ENCODE measurements at regions not wholly inside any gene's neighbourhood (a gene's known extent, or its start where the extent isn't known, plus 50 kb on each side); places are given as distances from the start of the nearest gene placed in this dataset.

- Mint-ChIP-seq H3K27me3 (ENCODE audit: unreplicated experiment) (no peaks in the 10 kb centered on the region), H3K4me3 (ENCODE audit: unreplicated experiment) (no peak overlapping the region), H3K9me3 (ENCODE audit: unreplicated experiment) (no peaks in the 10 kb centered on the region), H3K4me1 (ENCODE audit: unreplicated experiment) (no peaks in the 10 kb centered on the region), H3K36me3 (ENCODE audit: low read depth, unreplicated experiment) (no peaks in the 10 kb centered on the region), H3K27ac (ENCODE audit: unreplicated experiment) (no peak overlapping the region)
- TF ChIP-seq CTCF (IDR thresholded peaks at IDR 0.05; ENCODE audit: unreplicated experiment): no peak
- DNase-seq (ENCODE audit: low spot score): no peak
Measured at GRCh38 chr4:52173470-52174045, 122.5 kb downstream of the SPATA18 start.

- Mint-ChIP-seq H3K27ac (ENCODE audit: unreplicated experiment) (no peak overlapping the region), H3K9me3 (ENCODE audit: unreplicated experiment) (no peaks in the 10 kb centered on the region), H3K27me3 (ENCODE audit: unreplicated experiment) (no peaks in the 10 kb centered on the region), H3K36me3 (ENCODE audit: low read depth, unreplicated experiment) (no peaks in the 10 kb centered on the region), H3K4me3 (ENCODE audit: unreplicated experiment) (no peak overlapping the region), H3K4me1 (ENCODE audit: unreplicated experiment) (no peaks in the 10 kb centered on the region)
- TF ChIP-seq CTCF (IDR thresholded peaks at IDR 0.05; ENCODE audit: unreplicated experiment): no peak
- no peak for DNase-seq (ENCODE audit: low spot score)
Measured at GRCh38 chr4:52187603-52188002, 136.5 kb downstream of the SPATA18 start.

- Mint-ChIP-seq H3K4me1 (ENCODE audit: unreplicated experiment) (no peaks in the 10 kb centered on the region), H3K27ac (ENCODE audit: unreplicated experiment) (no peak overlapping the region)
- no peak for TF ChIP-seq CTCF (IDR thresholded peaks at IDR 0.05; ENCODE audit: unreplicated experiment)
Measured at GRCh38 chr4:52192001-52192400, 140.9 kb downstream of the SPATA18 start.

GRCh38 chr4:52192721-52193135 is 141.6 kb downstream of the SPATA18 start:
- no peak overlapping the region for H3K27ac Mint-ChIP-seq (ENCODE audit: unreplicated experiment)
- H3K36me3 Mint-ChIP-seq (ENCODE audit: low read depth, unreplicated experiment): no peaks in the 10 kb centered on the region
- no peak for TF ChIP-seq CTCF (IDR thresholded peaks at IDR 0.05; ENCODE audit: unreplicated experiment)
- H3K9me3 Mint-ChIP-seq (ENCODE audit: unreplicated experiment): no peaks in the 10 kb centered on the region
- DNase-seq (ENCODE audit: low spot score): no peak
- peaks cover 1% of the 10 kb centered on the region for H3K27me3 Mint-ChIP-seq (ENCODE audit: unreplicated experiment)
- no peak overlapping the region for H3K4me3 Mint-ChIP-seq (ENCODE audit: unreplicated experiment)
- no peaks in the 10 kb centered on the region for H3K4me1 Mint-ChIP-seq (ENCODE audit: unreplicated experiment)

More at GRCh38 chr4:52192001-52192400, 140.9 kb downstream of the SPATA18 start:
- Mint-ChIP-seq H3K9me3 (ENCODE audit: unreplicated experiment) (no peaks in the 10 kb centered on the region), H3K4me3 (ENCODE audit: unreplicated experiment) (no peak overlapping the region), H3K36me3 (ENCODE audit: low read depth, unreplicated experiment) (no peaks in the 10 kb centered on the region), H3K27me3 (ENCODE audit: unreplicated experiment) (peaks cover 1% of the 10 kb centered on the region)
- no peak for DNase-seq (ENCODE audit: low spot score)

- Mint-ChIP-seq H3K36me3 (ENCODE audit: low read depth, unreplicated experiment) (peaks cover 4% of the 10 kb centered on the region), H3K4me3 (ENCODE audit: unreplicated experiment) (no peak overlapping the region), H3K27ac (ENCODE audit: unreplicated experiment) (no peak overlapping the region), H3K27me3 (ENCODE audit: unreplicated experiment) (peaks cover 6% of the 10 kb centered on the region), H3K9me3 (ENCODE audit: unreplicated experiment) (no peaks in the 10 kb centered on the region), H3K4me1 (ENCODE audit: unreplicated experiment) (no peaks in the 10 kb centered on the region)
- no peak for DNase-seq (ENCODE audit: low spot score)
- no peak for TF ChIP-seq CTCF (IDR thresholded peaks at IDR 0.05; ENCODE audit: unreplicated experiment)
Measured at GRCh38 chr4:52195869-52196268, 144.8 kb downstream of the SPATA18 start.

Measured in endothelial cell (in vitro differentiated cells).